HS-5 (cell line): ENCODE measurements at regions not wholly inside any gene's neighbourhood (a gene's known extent, or its start where the extent isn't known, plus 50 kb on each side); places are given as distances from the start of the nearest gene placed in this dataset.
A peak's percentile ranks its signal among the peaks of the same experiment; 100 is the strongest.
"Not testable (repeated sequence)": the region's sequence is repeated elsewhere in the genome, so short reads cannot be mapped to it uniquely, and the experiment has no call there.

Experiments used
- DNase-seq: peaks from one replicate; pipeline ENCODE4 v3.0.0-alpha.2; 2012; ENCODE audit warnings: low read depth

GRCh38 chr4:78691971-78692821 is 84.0 kb upstream of the BMP2K start:
- no peak for DNase-seq

DNA sequence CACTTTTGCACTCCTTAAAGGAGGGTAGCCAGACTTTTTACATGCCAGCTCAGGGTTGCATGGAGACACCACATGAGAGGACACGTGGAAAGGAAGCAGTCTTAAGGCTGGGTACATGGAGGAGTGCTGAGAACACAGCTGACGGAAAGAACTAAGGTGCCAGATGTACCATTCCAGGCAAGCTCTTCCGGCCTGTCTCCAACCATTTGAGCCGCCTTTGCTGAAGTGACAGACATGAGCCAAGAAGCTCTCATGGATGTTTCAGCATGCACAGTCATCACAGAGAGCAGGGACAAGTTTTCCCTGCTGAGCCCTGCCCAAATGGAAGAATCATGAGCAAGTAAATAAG is 83.4 kb upstream of the BMP2K start:
- no peak for DNase-seq

DNA sequence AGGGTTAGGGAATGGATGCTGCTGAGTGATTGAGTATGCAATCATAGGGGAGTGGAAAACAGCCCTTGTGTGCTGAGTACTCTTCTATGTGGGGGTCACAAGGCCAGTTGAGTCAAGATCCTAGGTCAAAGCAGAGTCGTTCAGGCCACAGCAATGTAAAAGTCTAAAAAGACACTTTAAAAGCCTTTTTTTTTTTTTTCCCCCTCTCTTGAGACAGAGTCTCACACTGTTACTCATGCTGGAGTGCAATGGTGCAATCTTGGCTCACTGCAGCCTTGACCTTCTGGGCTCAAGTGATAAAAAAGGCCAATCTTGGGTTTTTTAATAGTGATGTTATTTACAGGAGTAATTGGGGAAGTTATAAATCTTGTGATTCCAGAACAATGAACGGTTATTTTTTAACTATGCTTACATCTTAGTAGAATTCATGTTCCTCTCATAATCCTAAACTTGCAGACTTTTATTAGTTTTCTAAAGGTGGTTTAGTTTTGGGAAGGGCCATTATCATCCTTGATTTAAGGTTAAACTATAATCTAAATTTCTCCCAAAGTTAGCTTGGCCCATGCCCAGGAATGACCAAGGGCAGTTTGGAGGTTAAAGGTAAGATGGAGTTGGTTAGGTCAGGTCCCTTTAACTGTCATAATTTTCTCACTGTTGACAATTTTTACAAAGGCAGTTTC is 82.2 kb upstream of the BMP2K start:
- DNase-seq, result no peak

DNA sequence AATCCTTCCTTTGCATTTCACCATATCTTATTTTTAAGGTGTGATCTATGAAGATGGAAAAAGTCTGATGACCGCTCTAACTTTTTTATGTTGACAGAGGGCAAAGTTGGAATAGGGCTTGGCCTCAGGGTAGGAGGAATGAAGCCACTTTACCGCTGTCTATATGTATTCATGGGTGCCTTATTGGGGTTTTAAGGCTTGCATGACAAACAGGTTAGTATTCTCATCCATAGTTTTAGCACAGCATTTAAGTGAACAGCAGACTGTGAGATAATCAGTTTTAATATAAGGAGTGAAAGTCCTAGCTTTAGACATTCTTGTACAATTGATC is 81.7 kb upstream of the BMP2K start:
- no peak for DNase-seq

- no peak for DNase-seq
Observed at GRCh38 chr4:78695910-78696309, 80.2 kb upstream of the BMP2K start.

GRCh38 chr4:78703079-78703478 is 73.1 kb upstream of the BMP2K start:
- DNase-seq, result no peak

- no peak for DNase-seq
Observed at GRCh38 chr4:78704317-78704716, 71.8 kb upstream of the BMP2K start.

DNA sequence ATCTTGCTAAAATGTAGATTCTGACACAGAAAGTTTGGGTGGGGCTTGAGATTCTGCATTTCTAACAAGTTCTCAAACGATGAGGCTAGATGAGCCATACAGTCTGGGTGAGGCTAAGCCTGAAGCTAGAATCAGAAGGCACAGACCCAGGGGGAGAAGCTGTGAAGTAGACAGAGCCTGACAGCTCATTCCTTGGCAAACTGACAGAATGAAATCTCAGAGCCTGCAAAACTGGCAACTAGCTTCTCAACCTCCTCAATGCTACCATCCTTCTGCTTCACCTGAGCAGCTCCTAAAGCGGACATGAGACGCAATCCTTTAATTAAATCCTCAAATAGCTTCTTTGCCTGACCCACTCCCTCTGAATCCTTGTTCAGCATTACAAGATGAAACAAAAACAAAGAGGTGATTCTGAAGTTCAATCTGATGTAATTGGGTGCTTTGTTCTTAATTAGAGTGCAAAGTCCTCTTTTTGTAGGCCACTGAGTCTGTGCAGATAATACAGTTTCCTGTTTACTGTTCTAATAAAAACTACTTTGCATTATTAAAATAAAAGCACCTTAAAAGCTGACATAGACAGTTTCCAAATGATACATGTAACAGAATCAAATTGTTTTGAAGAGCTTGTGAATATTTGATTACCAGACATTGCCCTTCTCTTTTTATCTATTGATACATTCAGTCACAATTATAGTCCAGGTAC is 71.0 kb upstream of the BMP2K start:
- DNase-seq, result peak; percentile 40

DNA sequence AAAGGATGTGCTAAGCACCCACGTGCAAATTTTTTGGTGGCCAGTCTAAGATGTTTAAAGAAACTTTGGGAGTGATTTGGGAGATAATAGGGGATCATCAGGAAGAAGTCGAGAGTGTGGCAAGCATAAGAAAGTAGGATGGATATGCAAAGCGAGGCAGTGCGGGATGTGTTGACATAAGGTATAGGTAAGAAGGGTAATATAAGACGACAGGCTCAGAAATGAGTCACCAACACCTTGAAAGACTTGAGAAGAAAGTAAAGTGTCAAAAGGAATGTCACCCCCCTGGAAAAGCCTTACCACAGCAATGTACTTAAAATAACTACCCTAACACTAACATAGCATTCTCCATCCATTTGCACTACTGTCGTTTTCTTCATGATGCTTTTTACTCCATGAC is 69.8 kb upstream of the BMP2K start:
- DNase-seq, result no peak

- DNase-seq, result no peak
Observed at GRCh38 chr4:78707268-78707667, 68.9 kb upstream of the BMP2K start.

GRCh38 chr4:78707793-78708192 is 68.4 kb upstream of the BMP2K start:
- DNase-seq, result no peak

DNA sequence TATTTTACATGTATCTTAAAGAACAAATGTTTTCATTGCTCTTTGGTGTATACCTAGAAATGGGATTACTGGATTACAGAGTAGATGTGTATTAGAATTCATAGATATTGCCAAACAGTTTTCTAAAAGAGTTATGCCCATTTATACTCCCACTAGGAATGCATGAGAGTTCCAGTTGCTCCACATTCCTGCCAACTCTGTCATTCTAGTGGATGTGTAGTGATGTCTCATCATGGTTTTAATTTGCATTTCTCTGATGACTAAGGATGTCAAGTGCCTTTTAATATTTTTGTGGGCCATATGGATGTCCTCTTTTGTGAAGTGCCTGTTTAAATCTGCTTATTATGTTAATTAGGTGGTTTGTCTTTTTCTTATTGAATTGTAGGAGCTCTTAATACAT is 65.6 kb upstream of the BMP2K start:
- DNase-seq, result peak; percentile 86

DNA sequence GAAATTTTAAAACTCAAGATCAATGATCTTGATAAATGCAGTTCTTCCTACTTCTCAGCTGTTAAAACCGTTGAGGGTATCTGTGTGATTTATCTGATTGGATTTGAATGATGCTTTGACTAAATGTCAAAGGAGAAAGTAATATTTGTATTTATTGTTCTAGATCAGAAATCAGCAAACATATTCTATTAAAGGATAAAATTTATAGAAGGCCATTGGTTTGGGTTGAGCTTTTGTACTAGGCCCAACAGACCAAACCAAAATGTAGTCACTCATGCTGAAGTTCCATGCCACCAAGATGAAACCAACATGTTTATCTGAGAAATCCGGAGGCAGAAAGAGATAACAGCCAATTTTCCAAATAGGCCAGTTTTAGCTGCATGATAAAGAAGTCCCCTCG is 64.5 kb upstream of the BMP2K start:
- no peak for DNase-seq

GRCh38 chr4:78714598-78714997 is 61.6 kb upstream of the BMP2K start:
- DNase-seq, result not testable (repeated sequence)

DNA sequence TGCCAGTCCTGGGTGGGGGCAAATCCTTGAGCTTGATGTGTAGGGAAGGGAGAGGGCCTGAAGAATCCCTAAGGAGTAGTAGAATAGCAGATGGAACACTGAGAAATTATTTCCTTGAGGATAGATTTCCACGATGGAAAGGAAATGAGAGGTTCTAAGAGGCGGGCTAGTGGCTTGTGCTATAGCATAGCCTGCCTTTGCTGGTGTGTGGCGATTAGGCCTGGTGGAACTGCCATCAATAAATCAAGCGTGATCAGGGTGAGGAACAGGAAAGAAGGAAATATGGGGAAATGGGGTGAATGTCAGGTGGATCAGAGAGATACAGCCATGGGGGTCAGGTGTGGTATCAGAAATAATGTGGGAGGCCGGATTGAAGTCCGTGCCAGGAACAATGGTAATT is 60.8 kb upstream of the BMP2K start:
- not testable (repeated sequence) for DNase-seq

DNA sequence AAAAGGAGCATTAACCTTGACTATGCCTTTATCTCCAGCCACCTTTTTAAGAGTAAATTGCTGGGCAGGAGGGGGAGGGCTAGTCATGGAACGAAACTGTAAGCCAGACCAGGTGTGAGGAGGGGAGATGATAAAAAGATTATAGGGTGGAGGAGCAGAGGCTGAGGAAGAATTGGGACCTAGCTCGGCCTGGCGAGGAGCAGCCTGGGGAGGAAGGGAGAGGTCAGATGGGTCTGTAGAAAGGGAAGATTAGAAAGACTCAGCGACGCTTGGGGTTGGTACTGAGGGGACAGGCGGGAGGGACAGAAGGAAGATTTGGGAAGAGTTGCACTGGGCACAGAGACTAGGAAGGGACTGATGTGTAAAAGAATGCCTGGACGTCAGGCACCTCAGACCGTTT is 58.4 kb upstream of the BMP2K start:
- not testable (repeated sequence) for DNase-seq

DNA sequence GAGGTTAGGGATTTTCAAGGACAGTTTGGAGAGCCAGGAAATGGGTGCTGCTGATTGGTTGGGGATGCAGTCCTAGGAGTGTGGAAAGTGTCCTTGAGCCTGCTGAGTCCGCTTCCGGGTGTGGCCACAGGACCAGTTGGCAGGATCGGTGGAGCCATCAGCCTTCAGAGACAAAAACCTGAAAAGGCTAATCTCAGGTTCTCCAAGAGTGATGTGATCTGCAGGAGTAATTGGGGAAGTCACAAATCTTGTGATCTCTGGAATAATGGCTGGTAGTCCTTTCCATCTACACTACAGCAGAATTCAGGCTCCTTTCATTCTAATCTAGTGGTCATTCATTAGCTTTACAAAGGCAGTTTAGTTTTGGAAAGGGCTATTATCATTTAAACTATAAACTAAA is 55.9 kb upstream of the BMP2K start:
- no peak for DNase-seq

DNA sequence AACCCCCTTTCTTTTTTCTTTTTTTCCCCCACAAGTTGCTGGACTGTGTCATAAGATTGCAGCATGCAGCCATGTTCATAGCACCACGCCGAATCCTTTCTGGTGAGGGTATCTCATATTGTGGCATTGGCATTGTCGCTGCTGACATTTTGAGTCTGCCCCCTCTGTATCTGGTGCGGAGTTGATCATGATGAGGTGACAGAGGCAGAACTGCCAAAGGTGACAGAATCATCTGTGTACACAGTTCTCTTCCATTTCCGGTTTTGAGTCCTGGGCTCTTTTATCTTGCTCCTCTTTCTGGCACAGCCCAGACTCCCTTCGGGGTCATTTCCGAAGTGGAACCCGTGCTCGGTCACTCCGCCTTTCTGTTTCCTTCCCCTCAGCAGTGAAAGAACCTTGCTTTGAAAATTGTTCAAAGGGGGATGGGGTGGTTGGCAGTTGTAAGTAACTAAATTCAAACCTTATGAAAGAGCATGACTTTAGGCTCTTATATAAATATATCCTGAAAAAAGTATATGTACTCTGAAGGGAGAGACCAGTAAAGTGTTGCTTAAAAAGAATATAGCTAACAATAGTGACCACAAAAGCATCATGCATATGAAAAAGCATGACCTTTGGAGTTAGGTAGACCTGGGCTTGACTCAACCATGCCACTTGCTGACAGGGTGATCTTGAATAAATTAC is 55.0 kb upstream of the BMP2K start:
- DNase-seq, result no peak

DNA sequence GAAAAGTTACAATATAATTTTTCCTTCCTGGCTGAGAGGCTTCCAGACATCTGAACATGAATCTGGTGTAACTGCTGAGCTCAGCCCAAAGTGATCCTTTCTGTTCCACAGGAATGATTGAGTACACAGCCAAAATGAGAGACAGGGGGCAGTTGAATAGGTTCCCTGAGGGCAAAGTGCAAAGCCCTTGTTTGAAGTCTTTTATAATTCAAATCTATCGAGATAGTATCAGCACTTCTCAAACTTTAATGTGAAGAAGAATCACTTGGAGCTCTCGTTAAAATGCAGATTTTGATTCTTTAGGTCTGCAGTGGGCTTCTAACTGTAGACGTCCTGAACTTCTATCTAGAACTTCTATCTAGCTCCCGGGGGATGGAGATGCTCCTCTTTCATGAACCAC is 54.4 kb upstream of the BMP2K start:
- no peak for DNase-seq

DNA sequence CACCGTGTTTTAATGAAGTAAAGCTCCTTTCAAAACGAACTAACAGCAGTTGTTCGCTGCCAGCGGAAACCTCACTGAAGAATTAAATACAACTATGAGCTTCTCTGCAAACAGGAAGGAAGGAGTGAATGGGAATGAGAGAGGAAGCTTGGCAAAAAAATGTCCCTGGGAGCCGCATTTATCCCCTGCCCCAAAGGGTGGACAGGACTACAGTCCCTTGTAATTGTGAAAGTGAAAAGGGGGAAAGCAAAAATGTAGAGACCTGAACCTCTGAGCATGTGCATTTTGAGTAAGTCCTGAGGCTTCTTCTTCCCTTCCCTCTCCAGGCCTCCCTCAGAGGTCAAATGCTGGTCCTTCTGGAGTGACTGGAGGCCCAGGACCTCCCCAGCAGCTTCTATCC is 53.8 kb upstream of the BMP2K start:
- no peak for DNase-seq

DNA sequence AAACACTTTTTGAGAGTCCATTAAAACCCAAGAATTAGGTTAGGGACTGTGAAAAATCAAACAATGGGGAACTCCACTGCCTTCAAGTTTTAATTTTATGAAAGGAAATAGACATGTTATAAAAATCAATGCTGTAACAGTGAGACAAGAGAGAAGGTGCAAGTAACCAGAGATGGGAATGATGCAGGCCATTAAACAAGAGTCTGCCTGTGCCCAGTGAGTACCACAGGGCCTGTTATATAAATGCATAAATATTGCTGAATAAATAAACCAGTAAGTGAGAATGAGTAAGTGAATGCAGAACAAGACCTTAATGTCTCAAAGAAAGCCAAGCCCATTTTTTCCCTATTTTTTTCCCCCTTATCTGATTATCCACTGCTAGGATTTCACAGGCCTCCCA is 53.3 kb upstream of the BMP2K start:
- no peak for DNase-seq
